ENCODE measurements at regions not wholly inside any gene's neighbourhood (a gene's known extent, or its start where the extent isn't known, plus 50 kb on each side); places are given as distances from the start of the nearest gene placed in this dataset.

GRCh38 chr16:66146798-66147197 lies 219.7 kb upstream of the CDH5 start:
- Mint-ChIP-seq H3K9me3 (ENCODE audit: low read depth) (no peaks in the 10 kb centered on the region), H3K4me3 (ENCODE audit: unreplicated experiment) (no peak overlapping the region), H3K27ac (ENCODE audit: unreplicated experiment) (peak overlapping the region; percentile 45), H3K4me1 (ENCODE audit: low read depth) (peaks cover 57% of the 10 kb centered on the region), H3K27me3 (ENCODE audit: low read depth) (no peaks in the 10 kb centered on the region), H3K36me3 (ENCODE audit: low read depth) (no peaks in the 10 kb centered on the region)
- DNase-seq (ENCODE audit: low spot score): no peak
- TF ChIP-seq CTCF (IDR thresholded peaks at IDR 0.05): no peak

GRCh38 chr16:66144641-66145040 lies 221.8 kb upstream of the CDH5 start:
- H3K36me3 Mint-ChIP-seq (ENCODE audit: low read depth): no peaks in the 10 kb centered on the region
- H3K4me1 Mint-ChIP-seq (ENCODE audit: low read depth): peaks cover 36% of the 10 kb centered on the region
- H3K27me3 Mint-ChIP-seq (ENCODE audit: low read depth): no peaks in the 10 kb centered on the region
- H3K9me3 Mint-ChIP-seq (ENCODE audit: low read depth): no peaks in the 10 kb centered on the region
- H3K27ac Mint-ChIP-seq (ENCODE audit: unreplicated experiment): no peak overlapping the region
- no peak for TF ChIP-seq CTCF (IDR thresholded peaks at IDR 0.05)
- H3K4me3 Mint-ChIP-seq (ENCODE audit: unreplicated experiment): no peak overlapping the region
- no peak for DNase-seq (ENCODE audit: low spot score)

- DNase-seq (ENCODE audit: low spot score): no peak
- Mint-ChIP-seq H3K36me3 (ENCODE audit: low read depth) (no peaks in the 10 kb centered on the region), H3K4me1 (ENCODE audit: low read depth) (peaks cover 32% of the 10 kb centered on the region), H3K4me3 (ENCODE audit: unreplicated experiment) (no peak overlapping the region), H3K27me3 (ENCODE audit: low read depth) (no peaks in the 10 kb centered on the region), H3K27ac (ENCODE audit: unreplicated experiment) (no peak overlapping the region), H3K9me3 (ENCODE audit: low read depth) (no peaks in the 10 kb centered on the region)
- TF ChIP-seq CTCF (IDR thresholded peaks at IDR 0.05): no peak
Observed at GRCh38 chr16:66143415-66143814, 223.1 kb upstream of the CDH5 start.

- H3K27me3 Mint-ChIP-seq (ENCODE audit: low read depth): no peaks in the 10 kb centered on the region
- H3K27ac Mint-ChIP-seq (ENCODE audit: unreplicated experiment): no peak overlapping the region
- H3K4me1 Mint-ChIP-seq (ENCODE audit: low read depth): peaks cover 28% of the 10 kb centered on the region
- H3K9me3 Mint-ChIP-seq (ENCODE audit: low read depth): no peaks in the 10 kb centered on the region
- no peaks in the 10 kb centered on the region for H3K36me3 Mint-ChIP-seq (ENCODE audit: low read depth)
- no peak overlapping the region for H3K4me3 Mint-ChIP-seq (ENCODE audit: unreplicated experiment)
- DNase-seq (ENCODE audit: low spot score): no peak
- no peak for TF ChIP-seq CTCF (IDR thresholded peaks at IDR 0.05)
Observed at GRCh38 chr16:66141885-66142284, 224.6 kb upstream of the CDH5 start.

GRCh38 chr16:66137853-66138252 lies 228.6 kb upstream of the CDH5 start:
- DNase-seq (ENCODE audit: low spot score): no peak
- TF ChIP-seq CTCF (IDR thresholded peaks at IDR 0.05): no peak
- Mint-ChIP-seq H3K27me3 (ENCODE audit: low read depth) (no peaks in the 10 kb centered on the region), H3K4me3 (ENCODE audit: unreplicated experiment) (no peak overlapping the region), H3K36me3 (ENCODE audit: low read depth) (no peaks in the 10 kb centered on the region), H3K9me3 (ENCODE audit: low read depth) (no peaks in the 10 kb centered on the region), H3K4me1 (ENCODE audit: low read depth) (peaks cover 44% of the 10 kb centered on the region), H3K27ac (ENCODE audit: unreplicated experiment) (peak overlapping the region; percentile 82)
